Activated gamma-delta T cell treated with anti-CD3 and anti-CD28 coated beads, Interleukin-2, amount 50 U/mL, for 16 hours (primary cell): ENCODE measurements at regions not wholly inside any gene's neighbourhood (a gene's known extent, or its start where the extent isn't known, plus 50 kb on each side); places are given as distances from the start of the nearest gene placed in this dataset.
"Not testable (repeated sequence)": the region's sequence is repeated elsewhere in the genome, so short reads cannot be mapped to it uniquely, and the experiment has no call there.

Experiments
- DNase-seq: peaks from one replicate; pipeline ENCODE4 v3.0.0-alpha.2; 2020; ENCODE audit warnings: low read depth

DNA sequence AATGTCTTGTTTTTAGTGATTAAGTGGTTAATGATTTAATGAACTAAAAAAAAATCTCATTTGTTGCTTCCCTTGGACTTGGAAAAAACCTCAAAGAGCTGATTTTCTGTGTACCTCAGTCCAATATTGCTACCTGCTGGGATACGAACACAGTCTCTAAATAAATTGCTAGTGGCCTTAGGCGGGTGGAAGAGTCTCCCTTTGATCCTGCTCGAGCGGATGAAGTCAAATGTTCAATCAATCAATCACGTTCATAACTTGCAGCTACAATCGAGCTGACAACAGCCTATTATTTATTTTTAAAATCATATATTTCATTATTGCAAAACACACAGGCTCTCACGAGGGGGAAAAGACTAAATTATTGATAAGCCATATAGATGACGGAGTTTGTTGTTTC lies 57.3 kb upstream of the HABP2 start:
- DNase-seq = no peak

DNA sequence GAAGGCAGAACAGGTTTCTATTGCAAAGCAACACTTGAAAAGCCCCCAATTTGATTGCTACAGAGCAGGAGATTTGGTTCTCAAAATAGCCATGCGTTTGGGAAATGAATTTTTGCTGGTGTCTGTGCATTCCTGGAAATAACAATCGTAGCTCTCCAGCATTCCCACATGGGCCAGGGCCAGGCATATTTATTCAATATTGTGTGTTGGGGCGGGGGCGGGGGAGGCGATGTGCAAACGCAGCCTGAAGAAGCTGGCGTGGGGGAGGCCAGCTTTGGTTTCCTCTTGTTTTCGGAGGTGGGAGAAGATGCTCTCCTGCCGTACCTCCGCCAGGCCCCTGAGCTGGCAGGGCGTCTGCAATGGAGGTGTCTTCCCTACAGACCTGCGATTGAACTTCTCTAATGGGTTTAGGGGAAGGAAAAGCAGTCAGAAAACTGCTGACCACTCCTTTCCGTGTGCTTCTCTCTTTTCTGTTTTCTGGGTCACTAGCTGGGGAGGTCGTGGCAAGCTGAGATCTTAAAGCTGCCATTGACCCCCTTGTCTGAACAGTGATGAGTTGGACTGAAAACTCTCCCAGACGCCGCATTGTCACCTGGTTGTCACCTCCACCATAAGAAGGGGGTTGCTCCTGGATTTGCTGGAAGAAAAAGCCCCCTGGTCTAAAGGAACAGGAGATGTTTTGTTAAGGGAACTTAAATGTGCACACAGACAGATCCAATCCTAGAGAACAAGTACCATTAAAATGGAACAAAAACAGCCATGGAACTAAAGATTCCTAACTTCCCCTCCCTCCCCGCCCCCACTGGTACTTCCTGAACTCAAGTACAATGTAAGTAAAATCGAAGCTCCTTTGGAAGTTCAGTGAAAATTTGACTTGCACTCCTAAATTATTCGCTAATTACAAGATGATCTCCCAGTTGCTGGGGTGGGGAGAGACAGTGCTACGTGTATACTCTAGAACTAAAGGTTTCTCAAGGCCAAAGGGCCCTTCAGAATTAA lies 56.4 kb upstream of the HABP2 start:
- no peak for DNase-seq

DNA sequence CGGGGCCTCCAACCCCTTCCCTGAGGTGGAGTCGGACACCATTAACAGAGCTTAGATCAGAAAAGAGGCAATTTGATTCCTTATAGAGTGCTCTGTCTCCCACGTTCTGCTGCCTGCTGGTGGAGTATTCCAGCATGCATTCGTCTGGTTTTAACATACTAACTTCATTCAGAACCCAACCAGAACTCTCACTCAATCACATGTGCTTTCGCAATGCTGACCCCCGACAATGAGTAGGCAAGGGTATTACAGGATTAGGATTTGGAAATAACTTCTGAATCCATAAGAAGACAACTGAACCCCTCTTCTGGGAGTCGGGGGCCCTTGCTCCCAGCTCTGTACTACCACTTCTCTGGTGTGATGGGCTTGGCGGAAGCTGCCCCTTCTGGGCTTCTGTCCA lies 55.7 kb upstream of the HABP2 start:
- no peak for DNase-seq

DNA sequence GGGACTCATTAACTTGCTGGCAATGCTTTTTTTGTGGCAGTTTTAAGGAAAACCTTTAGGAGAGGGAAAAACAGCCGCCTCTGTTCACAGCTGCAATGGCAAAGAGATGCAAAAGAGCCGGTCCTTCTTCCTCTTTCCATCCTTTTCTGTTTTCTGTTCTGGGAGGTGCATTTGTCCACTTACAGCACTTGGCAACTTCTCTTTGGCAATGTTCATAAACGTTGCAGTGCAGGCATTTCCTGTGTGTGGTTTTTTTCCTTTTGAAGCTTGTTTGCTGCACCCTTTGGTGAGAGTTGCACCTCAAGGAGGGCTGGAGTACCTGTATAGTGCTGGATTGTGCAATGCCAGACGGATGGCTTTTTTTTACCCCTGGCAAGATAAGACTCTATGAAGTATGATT lies 53.9 kb upstream of the HABP2 start:
- DNase-seq = no peak

DNA sequence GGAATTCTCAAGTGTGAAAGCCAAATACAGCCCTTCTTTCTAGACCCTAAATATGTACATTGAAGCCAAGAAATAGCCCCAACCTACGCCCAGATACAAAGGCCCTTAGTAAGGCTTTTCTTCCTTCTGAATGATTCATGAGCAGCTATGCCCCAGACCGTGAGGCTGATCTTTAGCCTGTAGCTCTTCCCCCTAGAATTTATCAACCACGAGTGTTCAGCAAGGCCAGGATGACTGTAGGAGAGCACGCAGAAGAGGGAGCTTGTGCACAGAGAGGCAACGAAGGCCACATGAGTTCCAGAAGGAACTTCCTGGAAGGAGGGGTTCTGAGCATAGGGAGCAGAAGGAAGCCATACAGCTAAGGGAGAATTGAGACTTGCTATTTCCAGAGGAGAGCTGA lies 53.0 kb upstream of the HABP2 start:
- no peak for DNase-seq

DNA sequence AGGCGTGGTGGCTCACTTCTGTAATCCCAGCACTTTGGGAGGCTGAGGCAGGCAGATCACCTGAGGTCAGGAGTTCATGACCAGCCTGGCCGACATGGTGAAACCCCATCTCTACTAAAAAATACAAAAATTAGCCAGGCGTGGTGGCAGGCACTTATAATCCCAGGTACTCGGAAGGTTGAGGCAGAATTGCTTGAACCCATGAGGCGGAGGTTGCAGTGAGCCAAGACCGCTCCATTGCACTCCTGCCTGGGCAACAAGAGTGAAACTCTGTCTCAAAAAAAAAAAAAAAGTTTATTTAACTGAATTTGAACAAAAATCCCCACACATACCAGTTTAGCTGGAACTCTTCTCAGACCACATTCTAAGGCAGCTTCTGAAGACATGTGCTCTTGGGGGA lies 51.8 kb upstream of the HABP2 start:
- DNase-seq = not testable (repeated sequence)
